RWPE1 (cell line): ENCODE measurements at regions not wholly inside any gene's neighbourhood (a gene's known extent, or its start where the extent isn't known, plus 50 kb on each side); places are given as distances from the start of the nearest gene placed in this dataset.
"Not testable (repeated sequence)": the region's sequence is repeated elsewhere in the genome, so short reads cannot be mapped to it uniquely, and the experiment has no call there.

Source experiments
- CTCF ChIA-PET: fragments of 350-600 bp; sonication (Branson Sonifier 250); formaldehyde crosslinking; extraction: SDS; loops from one replicate; lab custom pipeline; 2021; lab: Yijun Ruan, JAX
- POLR2A ChIA-PET: fragments of 400-600 bp; formaldehyde crosslinking; extraction: SDS; loops from one replicate; lab custom pipeline; 2020; ENCODE audit warnings: antibody characterized with exemption; ENCODE audit not compliant: low non-redundant PET; lab: Yijun Ruan, JAX
- DNase-seq: peaks from one replicate; pipeline ENCODE4 v3.0.0; 2012; ENCODE audit warnings: low spot score
- H3K27ac ChIP-seq: fragments of 450-650 bp; 2 replicates; pipeline ENCODE4 v1.5.1; 2017
- TF ChIP-seq, protein P1 (sequence below): fragments of 450-650 bp; conservative IDR thresholded peaks from 2 replicates; pipeline ENCODE4 v1.5.1; 2017; ENCODE audit warnings: low read depth, mild to moderate bottlenecking

GRCh38 chr10:78672918-78673317, 395.8 kb upstream of the ZMIZ1 start:
- H3K27ac ChIP-seq = no peak overlapping the region
- DNase-seq = peak; percentile 43
- CTCF ChIA-PET = no interaction called here
- POLR2A ChIA-PET = no interaction called here
- TF ChIP-seq, protein P1, sequence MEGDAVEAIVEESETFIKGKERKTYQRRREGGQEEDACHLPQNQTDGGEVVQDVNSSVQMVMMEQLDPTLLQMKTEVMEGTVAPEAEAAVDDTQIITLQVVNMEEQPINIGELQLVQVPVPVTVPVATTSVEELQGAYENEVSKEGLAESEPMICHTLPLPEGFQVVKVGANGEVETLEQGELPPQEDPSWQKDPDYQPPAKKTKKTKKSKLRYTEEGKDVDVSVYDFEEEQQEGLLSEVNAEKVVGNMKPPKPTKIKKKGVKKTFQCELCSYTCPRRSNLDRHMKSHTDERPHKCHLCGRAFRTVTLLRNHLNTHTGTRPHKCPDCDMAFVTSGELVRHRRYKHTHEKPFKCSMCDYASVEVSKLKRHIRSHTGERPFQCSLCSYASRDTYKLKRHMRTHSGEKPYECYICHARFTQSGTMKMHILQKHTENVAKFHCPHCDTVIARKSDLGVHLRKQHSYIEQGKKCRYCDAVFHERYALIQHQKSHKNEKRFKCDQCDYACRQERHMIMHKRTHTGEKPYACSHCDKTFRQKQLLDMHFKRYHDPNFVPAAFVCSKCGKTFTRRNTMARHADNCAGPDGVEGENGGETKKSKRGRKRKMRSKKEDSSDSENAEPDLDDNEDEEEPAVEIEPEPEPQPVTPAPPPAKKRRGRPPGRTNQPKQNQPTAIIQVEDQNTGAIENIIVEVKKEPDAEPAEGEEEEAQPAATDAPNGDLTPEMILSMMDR = no peak

GRCh38 chr10:78681141-78681540, 387.6 kb upstream of the ZMIZ1 start:
- DNase-seq, H3K27ac ChIP-seq, POLR2A ChIA-PET, CTCF ChIA-PET: not testable (repeated sequence)

DNA sequence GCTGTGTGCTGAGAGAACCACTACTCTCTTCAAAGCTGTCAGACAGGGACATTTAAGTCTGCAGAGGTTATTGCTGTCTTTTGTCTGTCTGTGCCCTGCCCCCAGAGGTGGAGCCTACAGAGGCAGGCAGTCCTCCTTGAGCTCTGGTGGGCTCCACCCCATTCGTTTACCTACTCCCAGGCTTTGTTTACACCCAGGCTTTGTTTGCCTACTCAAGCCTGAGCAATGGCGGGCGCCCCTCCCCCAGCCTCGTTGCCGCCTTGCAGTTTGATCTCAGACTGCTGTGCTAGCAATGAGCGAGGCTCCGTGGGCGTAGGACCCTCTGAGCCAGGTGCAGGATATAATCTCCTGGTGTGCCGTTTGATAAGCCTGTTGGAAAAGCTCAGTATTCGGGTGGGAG, 386.8 kb upstream of the ZMIZ1 start:
- CTCF ChIA-PET = interaction anchor here (0.6 kb wide), 1 partner anchor 121 kb away, joined by 5 read pairs; no protein-coding TSS in a partner anchor
- DNase-seq, POLR2A ChIA-PET, H3K27ac ChIP-seq: not testable (repeated sequence)

GRCh38 chr10:78684947-78685346, 383.8 kb upstream of the ZMIZ1 start:
- POLR2A ChIA-PET = no interaction called here
- H3K27ac ChIP-seq = no peak overlapping the region
- TF ChIP-seq, protein P1 = no peak
- CTCF ChIA-PET = no interaction called here
- DNase-seq = no peak

DNA sequence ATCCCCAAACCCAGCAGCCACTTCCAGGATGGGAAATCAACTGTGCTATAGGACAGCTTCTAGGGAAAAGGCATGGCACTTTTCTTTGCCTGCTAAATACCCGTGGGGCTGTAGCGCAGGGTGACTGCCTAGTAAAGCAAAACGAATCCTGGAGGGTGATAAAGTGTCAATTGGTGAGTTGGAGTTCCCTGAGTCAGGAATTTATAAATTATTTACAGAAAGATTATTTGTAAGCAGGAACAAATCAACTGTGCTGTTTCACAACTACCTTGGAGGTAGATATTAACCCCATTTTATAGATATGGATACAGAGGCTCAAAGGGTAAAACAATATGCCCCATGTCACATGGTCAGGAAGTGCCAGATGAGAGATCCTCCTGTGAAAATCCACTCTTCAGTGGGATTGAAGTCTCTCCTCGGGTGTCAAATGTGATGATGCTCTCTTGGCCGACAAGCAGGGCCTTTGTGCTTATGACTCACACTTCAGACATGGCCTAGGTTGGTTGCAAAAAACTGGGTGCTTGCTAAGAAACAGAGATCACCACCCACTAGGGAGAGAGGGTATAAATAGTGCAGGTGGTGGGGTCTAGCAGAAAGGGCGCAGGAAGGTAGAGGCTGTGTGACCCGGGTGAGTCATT, 383.2 kb upstream of the ZMIZ1 start:
- TF ChIP-seq, protein P1 = no peak
- CTCF ChIA-PET = no interaction called here
- POLR2A ChIA-PET = no interaction called here
- DNase-seq = peak; percentile 41
- no peak overlapping the region for H3K27ac ChIP-seq

- DNase-seq = no peak
- TF ChIP-seq, protein P1 = no peak
- ChIA-PET POLR2A (no interaction called here), CTCF (interaction anchor here (0.9 kb wide), 1 partner anchor 28 kb away, joined by 3 read pairs; no protein-coding TSS in a partner anchor)
- H3K27ac ChIP-seq = no peak overlapping the region
Measured at GRCh38 chr10:78686444-78687060, 382.2 kb upstream of the ZMIZ1 start.

- CTCF ChIA-PET = no interaction called here
- POLR2A ChIA-PET = no interaction called here
- DNase-seq = no peak
- H3K27ac ChIP-seq = no peak overlapping the region
- TF ChIP-seq, protein P1 = no peak
Measured at GRCh38 chr10:78687626-78688025, 381.1 kb upstream of the ZMIZ1 start.
